Liver (tissue), 8 donors: ENCODE measurements at regions not wholly inside any gene's neighbourhood (a gene's known extent, or its start where the extent isn't known, plus 50 kb on each side); places are given as distances from the start of the nearest gene placed in this dataset.

Experiments
- DNase-seq: peaks from one replicate; pipeline ENCODE4 v3.0.0-alpha.2; 2017; ENCODE audit warnings: low spot score
- H3K27ac ChIP-seq, 2 donors: one replicate each; pipeline ENCODE4 v1.7.0; 2013; ENCODE audit warnings: inconsistent platforms in 2 of 2, low read length in 2 of 2, control low read depth in 1 of 2, low read depth in 1 of 2, mild to moderate bottlenecking in 1 of 2
- H3K27me3 ChIP-seq, 4 donors: one replicate each; pipeline versions ENCODE4 v1.6.1 to v1.7.0; 2013; ENCODE audit warnings: low read length in 3 of 4, inconsistent platforms in 1 of 4, mild to moderate bottlenecking in 1 of 4, moderate library complexity in 1 of 4; ENCODE audit not compliant: control insufficient read depth in 4 of 4, insufficient read depth in 4 of 4
- H3K36me3 ChIP-seq, 4 donors: one replicate each; pipeline versions ENCODE4 v1.6.1 to v1.7.0; 2013; ENCODE audit warnings: low read length in 3 of 4, mild to moderate bottlenecking in 3 of 4, low read depth in 1 of 4, moderate library complexity in 1 of 4; ENCODE audit not compliant: control insufficient read depth in 4 of 4, insufficient read depth in 3 of 4
- H3K4me1 ChIP-seq, 4 donors: one replicate each; pipeline versions ENCODE4 v1.6.1 to v1.7.0; 2013; ENCODE audit warnings: low read length in 3 of 4, mild to moderate bottlenecking in 3 of 4, moderate library complexity in 1 of 4; ENCODE audit not compliant: control insufficient read depth in 4 of 4, insufficient read depth in 4 of 4
- H3K4me3 ChIP-seq, 3 donors: one replicate each; pipeline versions ENCODE4 v1.6.1 to v1.7.0; 2013; ENCODE audit warnings: low read length in 3 of 3, control low read depth in 1 of 3, low read depth in 1 of 3, mild to moderate bottlenecking in 1 of 3
- H3K9ac ChIP-seq, 2 donors: one replicate each; pipeline ENCODE4 v1.7.0; 2013; ENCODE audit warnings: low read length in 2 of 2, mild to moderate bottlenecking in 2 of 2, moderate library complexity in 2 of 2, control low read depth in 1 of 2, low read depth in 1 of 2
- H3K9me3 ChIP-seq, 4 donors: one replicate each; pipeline versions ENCODE4 v1.6.1 to v1.7.0; 2013; ENCODE audit warnings: low read length in 3 of 4; ENCODE audit not compliant: control insufficient read depth in 4 of 4
- EGR1 ChIP-seq, 2 donors: IDR thresholded peaks; 2 replicates each; pipeline ENCODE4 v1.6.1; 2016 to 2018; ENCODE audit warnings: antibody characterized with exemption in 2 of 2, low read depth in 2 of 2
- FOXA2 ChIP-seq: IDR thresholded peaks from 2 replicates; pipeline ENCODE4 v1.6.1; 2016; ENCODE audit warnings: antibody characterized with exemption
- GABPA ChIP-seq, 2 donors: IDR thresholded peaks in 1 of 2; conservative IDR thresholded peaks in 1 of 2; 2 replicates each; pipeline ENCODE4 v1.6.1; 2016; ENCODE audit warnings: antibody characterized with exemption in 2 of 2, mild to moderate bottlenecking in 1 of 2, moderate library complexity in 1 of 2
- HNF4A ChIP-seq, 2 donors: conservative IDR thresholded peaks; 2 replicates each; pipeline ENCODE4 v1.6.1; 2016; ENCODE audit warnings: antibody characterized with exemption in 2 of 2, mild to moderate bottlenecking in 2 of 2
- HNF4G ChIP-seq: IDR thresholded peaks from 2 replicates; pipeline ENCODE4 v1.6.1; 2016; ENCODE audit warnings: antibody characterized with exemption
- JUND ChIP-seq, 2 donors: IDR thresholded peaks; 2 replicates each; pipeline ENCODE4 v1.6.1; 2016; ENCODE audit warnings: antibody characterized with exemption in 2 of 2
- MAX ChIP-seq: IDR thresholded peaks from 2 replicates; pipeline ENCODE4 v1.6.1; 2016; ENCODE audit warnings: antibody characterized with exemption
- NR2F2 ChIP-seq: IDR thresholded peaks from 2 replicates; pipeline ENCODE4 v1.6.1; 2016; ENCODE audit warnings: antibody characterized with exemption
- RAD21 ChIP-seq, 2 donors: IDR thresholded peaks; 2 replicates each; pipeline ENCODE4 v1.6.1; 2016; ENCODE audit warnings: antibody characterized with exemption in 2 of 2, mild to moderate bottlenecking in 2 of 2
- REST ChIP-seq: IDR thresholded peaks from 2 replicates; pipeline ENCODE4 v1.6.1; 2016; ENCODE audit warnings: antibody characterized with exemption, mild to moderate bottlenecking
- RXRA ChIP-seq, 2 donors: IDR thresholded peaks; 2 replicates each; pipeline ENCODE4 v1.6.1; 2017 to 2018; ENCODE audit warnings: antibody characterized with exemption in 2 of 2, mild to moderate bottlenecking in 1 of 2
- SP1 ChIP-seq: IDR thresholded peaks from 2 replicates; pipeline ENCODE4 v1.6.1; 2018; ENCODE audit warnings: antibody characterized with exemption, mild to moderate bottlenecking
- TAF1 ChIP-seq: conservative IDR thresholded peaks from 2 replicates; pipeline ENCODE4 v1.6.1; 2016; ENCODE audit warnings: antibody characterized with exemption, mild to moderate bottlenecking
- YY1 ChIP-seq: IDR thresholded peaks from 2 replicates; pipeline ENCODE4 v1.6.1; 2016; ENCODE audit warnings: antibody characterized with exemption, mild to moderate bottlenecking
- WGBS: extraction: QIAGEN DNeasy Blood & Tissue Kit; methylation state at CpG from one replicate; pipeline ENCODE4 v1.1.7; 2013; 5-methylcytosine and 5-hydroxymethylcytosine counted together
- TF ChIP-seq, protein P1 (sequence below): fragments of 150-350 bp; IDR thresholded peaks from 2 replicates; pipeline ENCODE4 v1.5.1; 2017; ENCODE audit warnings: improper control_type of control experiment, low read depth, low read length; ENCODE audit not compliant: missing input control
- TF ChIP-seq, protein P2 (sequence below): IDR thresholded peaks from 2 replicates; pipeline ENCODE4 v1.6.1; 2016; ENCODE audit warnings: antibody characterized with exemption
- donor health status: healthy.
- donor health status: healthy.
- donor health status: healthy.
- donor health status: healthy.
- donor health status: healthy.

- Histone ChIP-seq H3K36me3 (no peaks in the 10 kb centered on the region), H3K9me3 (peaks cover 0 to 6% (median 4%) of the 10 kb centered on the region in 4 donors), H3K27me3 (no peaks in the 10 kb centered on the region), H3K9ac (no peak overlapping the region), H3K4me3 (no peak overlapping the region), H3K4me1 (peaks cover 0 to 1% (median 0%) of the 10 kb centered on the region in 4 donors), H3K27ac (no peak overlapping the region)
- 77% methylated on average over 5 of the region's 5 CpGs for WGBS
- no peak for DNase-seq
- TF ChIP-seq, protein P1, sequence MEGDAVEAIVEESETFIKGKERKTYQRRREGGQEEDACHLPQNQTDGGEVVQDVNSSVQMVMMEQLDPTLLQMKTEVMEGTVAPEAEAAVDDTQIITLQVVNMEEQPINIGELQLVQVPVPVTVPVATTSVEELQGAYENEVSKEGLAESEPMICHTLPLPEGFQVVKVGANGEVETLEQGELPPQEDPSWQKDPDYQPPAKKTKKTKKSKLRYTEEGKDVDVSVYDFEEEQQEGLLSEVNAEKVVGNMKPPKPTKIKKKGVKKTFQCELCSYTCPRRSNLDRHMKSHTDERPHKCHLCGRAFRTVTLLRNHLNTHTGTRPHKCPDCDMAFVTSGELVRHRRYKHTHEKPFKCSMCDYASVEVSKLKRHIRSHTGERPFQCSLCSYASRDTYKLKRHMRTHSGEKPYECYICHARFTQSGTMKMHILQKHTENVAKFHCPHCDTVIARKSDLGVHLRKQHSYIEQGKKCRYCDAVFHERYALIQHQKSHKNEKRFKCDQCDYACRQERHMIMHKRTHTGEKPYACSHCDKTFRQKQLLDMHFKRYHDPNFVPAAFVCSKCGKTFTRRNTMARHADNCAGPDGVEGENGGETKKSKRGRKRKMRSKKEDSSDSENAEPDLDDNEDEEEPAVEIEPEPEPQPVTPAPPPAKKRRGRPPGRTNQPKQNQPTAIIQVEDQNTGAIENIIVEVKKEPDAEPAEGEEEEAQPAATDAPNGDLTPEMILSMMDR, result no peak
- no peak for TF ChIP-seq RXRA (IDR thresholded peaks at IDR 0.05)
- no peak for TF ChIP-seq YY1
- TF ChIP-seq JUND (IDR thresholded peaks at IDR 0.05), result no peak
- TF ChIP-seq RAD21 (IDR thresholded peaks at IDR 0.05), result no peak
- no peak for TF ChIP-seq HNF4A (conservative IDR thresholded peaks at IDR 0.05)
- no peak for TF ChIP-seq SP1
- TF ChIP-seq, protein P2, sequence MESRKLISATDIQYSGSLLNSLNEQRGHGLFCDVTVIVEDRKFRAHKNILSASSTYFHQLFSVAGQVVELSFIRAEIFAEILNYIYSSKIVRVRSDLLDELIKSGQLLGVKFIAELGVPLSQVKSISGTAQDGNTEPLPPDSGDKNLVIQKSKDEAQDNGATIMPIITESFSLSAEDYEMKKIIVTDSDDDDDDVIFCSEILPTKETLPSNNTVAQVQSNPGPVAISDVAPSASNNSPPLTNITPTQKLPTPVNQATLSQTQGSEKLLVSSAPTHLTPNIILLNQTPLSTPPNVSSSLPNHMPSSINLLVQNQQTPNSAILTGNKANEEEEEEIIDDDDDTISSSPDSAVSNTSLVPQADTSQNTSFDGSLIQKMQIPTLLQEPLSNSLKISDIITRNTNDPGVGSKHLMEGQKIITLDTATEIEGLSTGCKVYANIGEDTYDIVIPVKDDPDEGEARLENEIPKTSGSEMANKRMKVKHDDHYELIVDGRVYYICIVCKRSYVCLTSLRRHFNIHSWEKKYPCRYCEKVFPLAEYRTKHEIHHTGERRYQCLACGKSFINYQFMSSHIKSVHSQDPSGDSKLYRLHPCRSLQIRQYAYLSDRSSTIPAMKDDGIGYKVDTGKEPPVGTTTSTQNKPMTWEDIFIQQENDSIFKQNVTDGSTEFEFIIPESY, result no peak
- TF ChIP-seq EGR1 (IDR thresholded peaks at IDR 0.05; ENCODE audit: low read depth in 2 of 2), result no peak
These were observed 173.5 kb upstream of the NFE2L3 start for GRCh38 chr7:25978466-25978865.

DNA sequence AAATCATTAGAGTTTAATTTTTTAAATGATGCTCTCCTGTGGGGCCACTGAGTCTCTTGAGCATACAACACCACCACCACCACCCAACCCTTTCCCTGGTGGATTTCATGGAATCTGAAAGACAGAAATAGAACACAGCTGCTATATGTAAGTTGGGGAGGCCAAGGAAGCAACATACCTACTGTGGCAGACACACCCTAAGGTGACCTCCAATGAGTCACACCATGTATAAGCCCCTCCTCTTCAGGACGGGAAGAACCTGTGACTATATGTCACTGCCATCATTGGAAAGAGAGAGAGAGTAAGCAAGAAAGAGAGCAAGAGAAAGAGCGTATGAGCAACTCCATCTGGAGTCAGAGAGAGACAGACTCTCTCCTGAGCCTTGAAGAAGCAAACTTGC, 172.4 kb upstream of the NFE2L3 start:
- Histone ChIP-seq H3K4me1 (no peaks in the 10 kb centered on the region), H3K9me3 (peaks cover 0 to 6% (median 4%) of the 10 kb centered on the region in 4 donors), H3K9ac (no peak overlapping the region), H3K36me3 (no peaks in the 10 kb centered on the region), H3K4me3 (no peak overlapping the region), H3K27me3 (no peaks in the 10 kb centered on the region), H3K27ac (no peak overlapping the region)
- TF ChIP-seq NR2F2 (no peak), SP1 (no peak), HNF4A (conservative IDR thresholded peaks at IDR 0.05) (no peak), HNF4G (no peak), TAF1 (no peak), YY1 (no peak), REST (no peak), MAX (no peak), FOXA2 (no peak), JUND (IDR thresholded peaks at IDR 0.05) (no peak), GABPA (IDR thresholded peaks at IDR 0.05 in 1 of 2, conservative IDR thresholded peaks at IDR 0.05 in 1 of 2) (no peak), RAD21 (IDR thresholded peaks at IDR 0.05) (no peak)
- TF ChIP-seq, protein P2, result no peak
- 82% methylated on average over 2 of the region's 2 CpGs for WGBS
- no peak for DNase-seq
